ENCODE measurements at regions not wholly inside any gene's neighbourhood (a gene's known extent, or its start where the extent isn't known, plus 50 kb on each side); places are given as distances from the start of the nearest gene placed in this dataset.

GRCh38 chr9:81860581-81860980, 67.6 kb upstream of the SPATA31D4 start:
- DNase-seq (ENCODE audit: low read depth): no peak
- TF ChIP-seq CTCF (IDR thresholded peaks at IDR 0.05; ENCODE audit: control insufficient read depth, insufficient read depth, low read depth, low read length, missing control alignments): no peak
- no peak overlapping the region for H3K4me3 ChIP-seq (ENCODE audit: control insufficient read depth, low read depth, low read length)

GRCh38 chr9:81861644-81862043, 66.6 kb upstream of the SPATA31D4 start:
- DNase-seq (ENCODE audit: low read depth): no peak
- no peak for TF ChIP-seq CTCF (IDR thresholded peaks at IDR 0.05; ENCODE audit: control insufficient read depth, insufficient read depth, low read depth, low read length, missing control alignments)
- H3K4me3 ChIP-seq (ENCODE audit: control insufficient read depth, low read depth, low read length): no peak overlapping the region

- no peak for TF ChIP-seq CTCF (IDR thresholded peaks at IDR 0.05; ENCODE audit: control insufficient read depth, insufficient read depth, low read depth, low read length, missing control alignments)
- H3K4me3 ChIP-seq (ENCODE audit: control insufficient read depth, low read depth, low read length): no peak overlapping the region
- DNase-seq (ENCODE audit: low read depth): no peak
Measured at GRCh38 chr9:81868145-81868544, 60.1 kb upstream of the SPATA31D4 start.

- H3K4me3 ChIP-seq (ENCODE audit: control insufficient read depth, low read depth, low read length): no peak overlapping the region
- no peak for TF ChIP-seq CTCF (IDR thresholded peaks at IDR 0.05; ENCODE audit: control insufficient read depth, insufficient read depth, low read depth, low read length, missing control alignments)
- no peak for DNase-seq (ENCODE audit: low read depth)
Measured at GRCh38 chr9:81871695-81872094, 56.5 kb upstream of the SPATA31D4 start.

- TF ChIP-seq CTCF (IDR thresholded peaks at IDR 0.05; ENCODE audit: control insufficient read depth, insufficient read depth, low read depth, low read length, missing control alignments): no peak
- no peak for DNase-seq (ENCODE audit: low read depth)
- H3K4me3 ChIP-seq (ENCODE audit: control insufficient read depth, low read depth, low read length): no peak overlapping the region
Measured at GRCh38 chr9:81874250-81874649, 54.0 kb upstream of the SPATA31D4 start.

- no peak for TF ChIP-seq CTCF (IDR thresholded peaks at IDR 0.05; ENCODE audit: control insufficient read depth, insufficient read depth, low read depth, low read length, missing control alignments)
- no peak for DNase-seq (ENCODE audit: low read depth)
- H3K4me3 ChIP-seq (ENCODE audit: control insufficient read depth, low read depth, low read length): no peak overlapping the region
Measured at GRCh38 chr9:81874931-81875330, 53.3 kb upstream of the SPATA31D4 start.

GRCh38 chr9:81877047-81877446, 51.2 kb upstream of the SPATA31D4 start:
- TF ChIP-seq CTCF (IDR thresholded peaks at IDR 0.05; ENCODE audit: control insufficient read depth, insufficient read depth, low read depth, low read length, missing control alignments): no peak
- H3K4me3 ChIP-seq (ENCODE audit: control insufficient read depth, low read depth, low read length): no peak overlapping the region
- DNase-seq (ENCODE audit: low read depth): no peak
